HT-29 (cell line): ENCODE measurements at regions not wholly inside any gene's neighbourhood (a gene's known extent, or its start where the extent isn't known, plus 50 kb on each side); places are given as distances from the start of the nearest gene placed in this dataset.

ENCODE experiments used
- DNase-seq: peaks from one replicate; pipeline ENCODE4 v3.0.0-alpha.2; 2015; ENCODE audit warnings: low spot score

- DNase-seq, result no peak
Measured at GRCh38 chr4:138665851-138666250, 349.7 kb upstream of the NOCT start.

- DNase-seq, result no peak
Measured at GRCh38 chr4:138663883-138664282, 351.7 kb upstream of the NOCT start.

- no peak for DNase-seq
Measured at GRCh38 chr4:138659812-138660316, 355.7 kb upstream of the NOCT start.

DNA sequence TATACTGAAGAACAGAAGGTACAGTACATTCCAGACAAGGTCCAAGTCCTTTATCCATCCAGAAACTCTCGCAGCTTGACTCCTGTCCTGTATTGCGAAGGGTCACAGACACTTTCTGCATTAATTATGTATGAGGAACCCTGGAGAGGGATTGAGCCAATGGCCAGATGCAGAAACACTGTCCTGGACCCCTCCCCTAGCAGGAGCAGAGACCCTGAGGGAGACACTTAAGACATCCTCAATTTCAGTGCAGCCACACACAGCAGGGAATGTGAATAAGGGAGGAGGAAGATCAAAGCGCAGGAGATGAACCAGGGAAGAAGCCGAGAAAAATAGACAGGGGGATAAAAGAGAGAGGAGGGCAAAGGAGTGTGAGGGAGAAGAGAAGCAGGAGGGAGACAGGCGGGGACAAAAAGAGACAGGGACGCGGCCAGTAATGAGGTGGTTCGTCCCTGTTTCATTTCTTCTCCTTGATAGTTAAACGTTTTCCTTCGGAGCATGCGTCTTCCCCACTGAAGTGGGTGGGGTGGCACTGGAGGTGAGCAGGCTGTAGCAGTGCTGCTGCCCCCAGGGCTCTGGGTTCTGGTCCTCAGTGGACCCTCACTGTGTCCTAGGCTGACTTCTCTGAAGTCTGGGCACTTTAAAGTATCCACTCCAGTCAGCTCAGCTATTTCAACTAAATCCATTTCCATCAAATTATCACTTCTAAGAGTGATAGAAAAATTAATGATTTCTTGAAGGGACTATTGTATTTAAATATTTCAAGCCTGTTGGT, 356.4 kb upstream of the NOCT start:
- no peak for DNase-seq

GRCh38 chr4:138658518-138658917, 357.1 kb upstream of the NOCT start:
- DNase-seq, result no peak

DNA sequence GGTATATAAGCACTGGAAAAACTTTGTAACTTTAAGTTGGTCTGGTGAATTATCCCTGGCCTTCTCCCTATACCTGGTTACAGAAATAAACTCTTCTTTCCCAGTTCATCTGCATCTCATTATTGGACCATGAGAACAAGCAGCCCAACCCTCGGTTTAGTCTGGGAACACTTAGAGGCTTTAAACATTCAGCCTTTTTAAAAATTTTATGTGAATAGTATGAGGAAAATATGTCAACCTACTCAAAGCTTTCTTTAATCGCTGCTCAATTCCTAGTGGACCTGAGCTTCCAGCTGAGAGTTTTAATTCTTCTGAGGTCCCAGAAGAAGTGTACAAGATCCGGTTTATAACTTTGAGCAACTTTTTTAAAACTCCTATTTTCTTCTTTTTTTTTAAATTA, 358.6 kb upstream of the NOCT start:
- no peak for DNase-seq

- no peak for DNase-seq
Measured at GRCh38 chr4:138655985-138656384, 359.6 kb upstream of the NOCT start.

GRCh38 chr4:138655286-138655685, 360.3 kb upstream of the NOCT start:
- no peak for DNase-seq

- DNase-seq, result no peak
Measured at GRCh38 chr4:138650929-138651448, 364.6 kb upstream of the NOCT start.

- no peak for DNase-seq
Measured at GRCh38 chr4:138650495-138650894, 365.1 kb upstream of the NOCT start.

GRCh38 chr4:138647433-138647832, 368.1 kb upstream of the NOCT start:
- no peak for DNase-seq

GRCh38 chr4:138646383-138646782, 369.2 kb upstream of the NOCT start:
- DNase-seq, result no peak

DNA sequence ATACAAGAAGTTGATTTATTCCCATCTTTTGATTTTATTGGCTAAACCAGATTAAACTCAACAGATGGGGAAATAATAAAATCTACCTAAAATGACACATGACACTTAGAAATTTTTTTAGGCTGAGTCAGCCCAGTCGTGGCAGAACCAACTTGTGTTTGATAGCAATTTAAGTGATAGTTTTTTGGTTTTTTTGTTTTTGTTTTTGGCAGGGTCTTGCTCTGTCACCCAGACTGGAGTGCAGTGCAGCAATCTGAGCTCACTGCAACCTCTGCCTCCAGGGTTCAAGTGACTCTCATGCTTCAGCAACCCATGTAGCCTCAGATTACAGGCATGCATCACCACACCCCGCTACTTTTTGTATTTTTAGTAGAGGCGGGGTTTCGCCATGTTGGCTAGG, 370.3 kb upstream of the NOCT start:
- no peak for DNase-seq

GRCh38 chr4:138644322-138644721, 371.3 kb upstream of the NOCT start:
- DNase-seq, result no peak

DNA sequence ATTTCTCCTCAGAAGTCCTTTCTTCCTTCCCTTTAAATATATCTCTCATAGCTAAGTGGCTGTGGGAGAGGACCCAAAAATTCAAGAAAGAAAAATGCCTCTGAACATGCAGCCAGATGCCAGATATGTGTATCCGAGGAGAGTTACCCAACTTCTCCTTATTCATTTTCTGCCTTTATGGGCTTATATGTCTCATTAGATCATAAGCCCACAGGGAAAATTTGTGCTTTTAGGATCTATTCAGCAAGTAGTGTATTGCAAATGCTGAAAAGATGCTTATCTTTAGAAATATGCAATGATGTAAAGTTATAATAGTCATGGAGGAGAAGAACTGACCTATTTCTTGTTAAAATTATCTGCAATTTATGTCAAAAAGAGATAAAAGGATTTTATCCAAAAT, 371.8 kb upstream of the NOCT start:
- no peak for DNase-seq

- DNase-seq, result no peak
Measured at GRCh38 chr4:138639018-138639741, 376.4 kb upstream of the NOCT start.

DNA sequence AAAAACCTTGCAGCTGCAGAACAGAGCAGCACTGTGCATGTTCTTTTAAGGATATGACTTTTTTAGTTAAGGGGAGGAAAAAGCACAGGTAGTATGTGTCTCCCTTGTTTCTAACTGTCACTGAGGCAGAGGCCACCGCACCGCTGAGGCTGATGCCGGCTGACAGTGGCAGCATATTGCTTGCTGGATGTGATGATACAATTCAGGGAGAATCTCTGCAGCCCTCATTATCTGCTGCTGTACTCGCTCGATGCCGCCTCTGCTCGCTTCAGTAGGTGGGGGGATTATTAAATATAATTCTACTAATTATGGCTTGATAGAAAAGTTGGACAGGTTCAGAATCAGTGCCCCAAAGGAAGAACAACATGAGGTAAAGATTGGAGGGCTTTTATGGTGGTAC, 378.8 kb upstream of the NOCT start:
- DNase-seq, result no peak

- no peak for DNase-seq
Measured at GRCh38 chr4:138634915-138635314, 380.7 kb upstream of the NOCT start.

GRCh38 chr4:138633580-138633904, 382.0 kb upstream of the NOCT start:
- DNase-seq, result no peak

GRCh38 chr4:138632856-138633579, 382.6 kb upstream of the NOCT start:
- DNase-seq, result no peak

DNA sequence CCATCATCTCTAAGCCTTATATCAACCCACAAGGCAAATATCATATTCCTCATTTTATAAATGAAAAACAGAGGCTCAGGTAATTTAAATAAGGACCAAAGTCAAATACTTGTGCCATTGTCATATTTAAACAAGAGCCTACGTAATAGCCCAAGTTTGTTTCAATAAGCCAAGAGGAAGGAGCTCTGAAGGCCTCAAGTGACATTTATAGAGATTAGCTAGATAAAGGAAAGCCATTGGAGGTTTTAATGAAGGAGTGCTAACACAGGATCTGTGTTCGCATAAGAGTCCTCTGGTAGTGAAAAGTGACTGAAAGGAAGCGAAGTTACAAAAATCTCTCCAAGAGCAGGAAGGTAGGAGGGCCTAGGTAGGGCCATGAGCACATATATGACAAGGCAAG, 384.9 kb upstream of the NOCT start:
- no peak for DNase-seq

DNA sequence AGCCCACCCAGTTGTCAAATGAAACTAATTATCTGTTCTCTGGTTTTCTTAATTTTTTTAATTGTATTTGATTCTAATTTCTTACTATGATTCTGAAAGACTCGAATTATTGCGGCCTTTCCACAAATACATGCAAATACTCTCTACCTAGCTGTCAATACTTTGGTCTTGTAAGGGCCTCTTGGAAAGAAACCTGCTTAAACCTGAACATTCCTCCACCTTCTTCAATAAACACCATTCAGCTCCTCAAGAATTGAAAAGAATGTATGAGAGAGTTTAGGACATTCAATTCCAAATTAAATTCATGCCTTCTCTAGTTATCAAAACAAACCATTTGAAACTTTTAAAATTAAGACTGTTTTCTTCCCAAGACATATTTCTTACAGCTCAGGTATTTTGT, 385.9 kb upstream of the NOCT start:
- DNase-seq, result no peak
